DLD1 (cell line): ENCODE measurements at regions not wholly inside any gene's neighbourhood (a gene's known extent, or its start where the extent isn't known, plus 50 kb on each side); places are given as distances from the start of the nearest gene placed in this dataset.
"Not testable (repeated sequence)": the region's sequence is repeated elsewhere in the genome, so short reads cannot be mapped to it uniquely, and the experiment has no call there.

ENCODE experiments used
- in situ Hi-C: cut with HindIII; loops from 2 replicates; pipeline ENCODE4 v1.10.0; 2017; ENCODE audit warnings: low sequenced_read_pairs

GRCh38 chr5:145660897-145661640, 174.1 kb downstream of the PRELID2 start:
- in situ Hi-C loops: no loop called here

- in situ Hi-C loops: no loop called here
Measured at GRCh38 chr5:145658435-145658834, 176.7 kb downstream of the PRELID2 start.

- in situ Hi-C loops: not testable (repeated sequence)
Measured at GRCh38 chr5:145652700-145653099, 182.4 kb downstream of the PRELID2 start.

GRCh38 chr5:145647137-145647536, 188.0 kb downstream of the PRELID2 start:
- in situ Hi-C loops: not testable (repeated sequence)

GRCh38 chr5:145643214-145643613, 191.9 kb downstream of the PRELID2 start:
- in situ Hi-C loops: not testable (repeated sequence)

GRCh38 chr5:145637396-145637795, 197.7 kb downstream of the PRELID2 start:
- in situ Hi-C loops: no loop called here

- in situ Hi-C loops: no loop called here
Measured at GRCh38 chr5:145636371-145636770, 198.8 kb downstream of the PRELID2 start.

- in situ Hi-C loops: no loop called here
Measured at GRCh38 chr5:145633474-145633873, 201.7 kb downstream of the PRELID2 start.

GRCh38 chr5:145632701-145633100, 202.4 kb downstream of the PRELID2 start:
- in situ Hi-C loops: no loop called here

GRCh38 chr5:145629047-145629446, 206.1 kb downstream of the PRELID2 start:
- in situ Hi-C loops: no loop called here

- in situ Hi-C loops: no loop called here
Measured at GRCh38 chr5:145628525-145628924, 206.6 kb downstream of the PRELID2 start.

GRCh38 chr5:145619806-145620310, 215.3 kb downstream of the PRELID2 start:
- in situ Hi-C loops: no loop called here

GRCh38 chr5:145616739-145617138, 218.4 kb downstream of the PRELID2 start:
- in situ Hi-C loops: not testable (repeated sequence)

- in situ Hi-C loops: no loop called here
Measured at GRCh38 chr5:145598983-145599382, 236.2 kb downstream of the PRELID2 start.

GRCh38 chr5:145598184-145598583, 237.0 kb downstream of the PRELID2 start:
- in situ Hi-C loops: no loop called here

- in situ Hi-C loops: no loop called here
Measured at GRCh38 chr5:145591578-145591977, 243.6 kb downstream of the PRELID2 start.

- in situ Hi-C loops: no loop called here
Measured at GRCh38 chr5:145589063-145589462, 246.1 kb downstream of the PRELID2 start.

- in situ Hi-C loops: no loop called here
Measured at GRCh38 chr5:145588558-145588957, 246.6 kb downstream of the PRELID2 start.

GRCh38 chr5:145588113-145588512, 247.0 kb downstream of the PRELID2 start:
- in situ Hi-C loops: no loop called here

- in situ Hi-C loops: no loop called here
Measured at GRCh38 chr5:145587710-145588109, 247.4 kb downstream of the PRELID2 start.

GRCh38 chr5:145587308-145587672, 247.9 kb downstream of the PRELID2 start:
- in situ Hi-C loops: no loop called here

GRCh38 chr5:145586661-145587307, 248.4 kb downstream of the PRELID2 start:
- in situ Hi-C loops: no loop called here
